ENCODE measurements at regions not wholly inside any gene's neighbourhood (a gene's known extent, or its start where the extent isn't known, plus 50 kb on each side); places are given as distances from the start of the nearest gene placed in this dataset.

DNA sequence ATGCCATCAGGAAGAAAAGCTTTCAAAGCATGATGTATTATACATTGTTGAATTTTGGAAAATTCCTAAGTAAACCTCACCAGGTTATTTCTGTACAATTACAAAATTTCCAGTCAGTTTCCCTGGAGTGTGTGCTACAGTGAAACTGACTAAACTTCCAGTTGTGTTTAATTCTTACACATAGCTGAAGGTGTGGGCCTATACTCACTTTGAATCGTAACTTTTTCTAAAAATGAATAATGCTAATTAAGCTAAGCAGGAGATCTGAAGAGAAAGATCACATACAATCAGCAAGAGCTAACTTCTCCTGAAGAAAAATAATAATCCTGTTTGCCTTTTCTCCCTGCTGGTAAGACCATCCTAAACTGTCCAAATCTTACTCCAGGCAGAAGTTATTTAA is 537.2 kb upstream of the PBX1 start:
- Histone ChIP-seq H3K36me3 (no peaks in the 10 kb centered on the region), H3K4me1 (no peaks in the 10 kb centered on the region), H3K4me3 (no peak overlapping the region), H3K27ac (no peak overlapping the region), H3K27me3 (no peaks in the 10 kb centered on the region), H3K9me3 (no peaks in the 10 kb centered on the region)
- DNase-seq = no peak
- TF ChIP-seq, protein P1, sequence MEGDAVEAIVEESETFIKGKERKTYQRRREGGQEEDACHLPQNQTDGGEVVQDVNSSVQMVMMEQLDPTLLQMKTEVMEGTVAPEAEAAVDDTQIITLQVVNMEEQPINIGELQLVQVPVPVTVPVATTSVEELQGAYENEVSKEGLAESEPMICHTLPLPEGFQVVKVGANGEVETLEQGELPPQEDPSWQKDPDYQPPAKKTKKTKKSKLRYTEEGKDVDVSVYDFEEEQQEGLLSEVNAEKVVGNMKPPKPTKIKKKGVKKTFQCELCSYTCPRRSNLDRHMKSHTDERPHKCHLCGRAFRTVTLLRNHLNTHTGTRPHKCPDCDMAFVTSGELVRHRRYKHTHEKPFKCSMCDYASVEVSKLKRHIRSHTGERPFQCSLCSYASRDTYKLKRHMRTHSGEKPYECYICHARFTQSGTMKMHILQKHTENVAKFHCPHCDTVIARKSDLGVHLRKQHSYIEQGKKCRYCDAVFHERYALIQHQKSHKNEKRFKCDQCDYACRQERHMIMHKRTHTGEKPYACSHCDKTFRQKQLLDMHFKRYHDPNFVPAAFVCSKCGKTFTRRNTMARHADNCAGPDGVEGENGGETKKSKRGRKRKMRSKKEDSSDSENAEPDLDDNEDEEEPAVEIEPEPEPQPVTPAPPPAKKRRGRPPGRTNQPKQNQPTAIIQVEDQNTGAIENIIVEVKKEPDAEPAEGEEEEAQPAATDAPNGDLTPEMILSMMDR (IDR thresholded peaks at IDR 0.05) = no peak
- TF ChIP-seq POLR2A (IDR thresholded peaks at IDR 0.05) = no peak
- intact Hi-C loops (cut with DNase I; ENCODE audit: low total_unique reads) = no loop called here

DNA sequence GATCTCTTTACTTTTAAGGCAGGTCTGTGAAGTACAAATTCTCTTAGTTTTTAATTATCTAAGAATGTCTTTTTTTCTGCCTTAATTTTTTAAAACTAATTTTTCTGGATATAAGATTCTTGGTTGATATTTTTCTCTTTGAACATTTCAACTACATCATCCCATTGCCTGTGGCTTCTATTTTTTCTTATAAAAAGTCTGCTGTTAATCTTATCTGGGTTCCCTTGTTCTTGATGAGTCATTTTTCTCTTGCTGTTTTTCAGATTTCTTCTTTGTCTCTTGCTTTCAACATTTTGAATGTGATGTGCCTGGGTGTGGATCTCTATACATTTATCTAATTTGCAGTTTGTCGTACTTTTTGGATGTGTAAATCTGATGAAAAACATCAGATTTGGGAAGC is 525.2 kb upstream of the PBX1 start:
- intact Hi-C loops (cut with DNase I; ENCODE audit: low total_unique reads) = no loop called here
- no peaks in the 10 kb centered on the region for H3K27me3 ChIP-seq
- H3K4me1 ChIP-seq = no peaks in the 10 kb centered on the region
- no peak overlapping the region for H3K27ac ChIP-seq
- peaks cover 0 to 17% of the 10 kb centered on the region in 2 donors for H3K9me3 ChIP-seq
- no peak for DNase-seq
- no peak overlapping the region for H3K4me3 ChIP-seq
- TF ChIP-seq, protein P1 (IDR thresholded peaks at IDR 0.05) = no peak
- TF ChIP-seq POLR2A (IDR thresholded peaks at IDR 0.05) = no peak
- H3K36me3 ChIP-seq = no peaks in the 10 kb centered on the region

DNA sequence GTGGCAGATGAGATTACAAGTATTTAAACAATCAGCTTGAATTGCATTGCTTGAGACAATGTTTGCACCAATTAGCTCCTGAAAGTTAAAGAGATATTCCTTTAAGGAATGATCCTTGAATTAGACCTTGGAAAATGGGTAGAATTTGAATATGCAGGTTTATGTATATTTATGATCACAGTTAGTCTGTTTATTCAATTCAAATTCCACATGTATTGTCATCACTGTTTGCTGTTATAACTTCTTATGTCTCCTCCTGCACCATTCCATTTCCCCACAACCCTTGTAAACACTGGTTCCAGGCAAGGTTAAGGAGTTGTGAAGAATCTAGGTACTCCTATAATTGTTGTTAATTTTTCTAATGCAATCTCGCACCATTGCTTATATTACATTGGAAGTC is 518.2 kb upstream of the PBX1 start:
- Histone ChIP-seq H3K4me1 (no peaks in the 10 kb centered on the region), H3K27me3 (no peaks in the 10 kb centered on the region), H3K36me3 (no peaks in the 10 kb centered on the region), H3K9me3 (no peaks in the 10 kb centered on the region), H3K4me3 (no peak overlapping the region), H3K27ac (no peak overlapping the region)
- TF ChIP-seq, protein P1 (IDR thresholded peaks at IDR 0.05) = no peak
- TF ChIP-seq POLR2A (IDR thresholded peaks at IDR 0.05) = no peak
- intact Hi-C loops (cut with DNase I; ENCODE audit: low total_unique reads) = no loop called here
- DNase-seq = no peak

DNA sequence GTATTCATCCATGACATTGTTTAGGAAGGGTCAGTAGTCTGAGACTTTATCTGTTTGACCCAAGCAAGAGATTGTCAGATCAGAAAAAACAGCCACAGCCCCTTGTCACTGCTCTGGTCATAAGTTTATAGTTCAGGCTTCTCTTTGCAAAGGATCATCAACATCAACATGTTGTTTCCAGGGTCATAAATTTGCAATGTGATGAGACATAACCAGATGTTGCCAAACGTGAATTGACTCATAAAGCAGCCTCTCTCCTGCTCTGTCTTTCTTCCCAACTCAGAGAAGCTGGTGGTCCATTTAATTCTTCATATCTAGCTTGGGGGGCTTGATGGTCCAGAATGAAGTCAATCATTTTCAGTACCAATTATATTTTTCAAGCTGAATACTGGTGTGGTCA is 507.2 kb upstream of the PBX1 start:
- Histone ChIP-seq H3K4me3 (no peak overlapping the region), H3K36me3 (no peaks in the 10 kb centered on the region), H3K9me3 (no peaks in the 10 kb centered on the region), H3K27me3 (no peaks in the 10 kb centered on the region), H3K27ac (no peak overlapping the region), H3K4me1 (no peaks in the 10 kb centered on the region)
- no peak for DNase-seq
- intact Hi-C loops (cut with DNase I; ENCODE audit: low total_unique reads) = no loop called here
- TF ChIP-seq, protein P1 (IDR thresholded peaks at IDR 0.05) = no peak
- TF ChIP-seq POLR2A (IDR thresholded peaks at IDR 0.05) = no peak

DNA sequence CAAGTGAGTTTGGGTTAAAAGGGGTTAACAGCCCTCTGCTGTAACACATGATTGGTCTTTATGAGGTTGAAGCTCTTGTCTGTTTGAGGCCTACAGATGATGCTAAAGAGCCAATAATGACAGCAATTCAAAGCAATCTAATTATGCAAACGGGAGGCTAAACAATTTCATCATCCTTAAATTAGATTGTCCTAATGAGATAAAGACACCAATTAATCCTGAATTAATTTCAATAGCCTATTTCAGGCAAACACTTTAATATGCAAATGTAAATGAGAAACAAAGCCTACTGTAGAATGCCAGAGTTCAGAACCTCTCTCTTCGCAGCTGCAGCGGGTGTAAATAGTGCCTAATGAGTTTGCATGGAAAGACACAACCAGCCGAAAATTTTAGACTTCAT is 504.7 kb upstream of the PBX1 start:
- H3K27me3 ChIP-seq = no peaks in the 10 kb centered on the region
- TF ChIP-seq POLR2A (IDR thresholded peaks at IDR 0.05) = no peak
- TF ChIP-seq, protein P1 (IDR thresholded peaks at IDR 0.05) = no peak
- no peaks in the 10 kb centered on the region for H3K36me3 ChIP-seq
- no peak overlapping the region for H3K27ac ChIP-seq
- no peak overlapping the region for H3K4me3 ChIP-seq
- H3K9me3 ChIP-seq = no peaks in the 10 kb centered on the region
- no peaks in the 10 kb centered on the region for H3K4me1 ChIP-seq
- DNase-seq = no peak
- intact Hi-C loops (cut with DNase I; ENCODE audit: low total_unique reads) = no loop called here
